H1 (cell line): ENCODE measurements at regions not wholly inside any gene's neighbourhood (a gene's known extent, or its start where the extent isn't known, plus 50 kb on each side); places are given as distances from the start of the nearest gene placed in this dataset.

Experiments
- E2F6 ChIP-seq: IDR thresholded peaks from 2 replicates; pipeline ENCODE4 v1.6.1; 2012; ENCODE audit warnings: inconsistent platforms
- EGR1 ChIP-seq: IDR thresholded peaks from 2 replicates; pipeline ENCODE4 v1.6.1; 2011; ENCODE audit warnings: low read depth, low read length, borderline replicate concordance
- JUN ChIP-seq: IDR thresholded peaks from 2 replicates; pipeline ENCODE4 v1.6.1; 2011; ENCODE audit warnings: low read depth, mild to moderate bottlenecking, improper control_type of control experiment, low read length
- NANOG ChIP-seq: IDR thresholded peaks from 2 replicates; pipeline ENCODE4 v1.6.1; 2011; ENCODE audit warnings: low read length, low read depth, mild to moderate bottlenecking, inconsistent platforms; ENCODE audit not compliant: insufficient read depth, poor library complexity, severe bottlenecking
- NRF1 ChIP-seq: IDR thresholded peaks from 2 replicates; pipeline ENCODE4 v1.6.1; 2011; ENCODE audit warnings: mild to moderate bottlenecking, low read depth, low read length, improper control_type of control experiment
- TF ChIP-seq, protein P1 (sequence below): fragments of 300-600 bp; sonication (generic); IDR thresholded peaks from 2 replicates; pipeline ENCODE4 v1.7.1; 2012; ENCODE audit warnings: low read length, moderate library complexity, mild to moderate bottlenecking, inconsistent platforms; ENCODE audit not compliant: insufficient replicate concordance

DNA sequence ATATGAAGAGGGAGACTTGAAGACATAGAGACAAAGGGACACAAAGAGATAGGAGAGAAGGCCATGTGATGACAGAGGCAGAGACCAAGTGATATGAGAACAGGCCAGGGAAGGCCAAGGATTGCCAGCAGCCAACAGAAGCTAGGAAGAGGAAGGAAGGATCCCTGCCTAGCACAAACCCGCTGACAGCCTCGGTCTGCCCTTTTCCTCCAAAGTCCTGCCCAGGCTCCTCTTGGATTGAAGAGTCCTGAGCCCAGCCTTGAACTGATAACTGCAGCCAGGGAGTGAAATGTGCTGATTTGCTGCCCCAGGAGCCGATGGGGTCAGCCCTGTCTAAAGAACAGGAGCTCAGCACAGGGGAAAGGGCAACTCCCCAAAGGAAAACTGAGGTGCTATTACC is 76.6 kb downstream of the MCFD2 start (continued):
- TF ChIP-seq, protein P1, sequence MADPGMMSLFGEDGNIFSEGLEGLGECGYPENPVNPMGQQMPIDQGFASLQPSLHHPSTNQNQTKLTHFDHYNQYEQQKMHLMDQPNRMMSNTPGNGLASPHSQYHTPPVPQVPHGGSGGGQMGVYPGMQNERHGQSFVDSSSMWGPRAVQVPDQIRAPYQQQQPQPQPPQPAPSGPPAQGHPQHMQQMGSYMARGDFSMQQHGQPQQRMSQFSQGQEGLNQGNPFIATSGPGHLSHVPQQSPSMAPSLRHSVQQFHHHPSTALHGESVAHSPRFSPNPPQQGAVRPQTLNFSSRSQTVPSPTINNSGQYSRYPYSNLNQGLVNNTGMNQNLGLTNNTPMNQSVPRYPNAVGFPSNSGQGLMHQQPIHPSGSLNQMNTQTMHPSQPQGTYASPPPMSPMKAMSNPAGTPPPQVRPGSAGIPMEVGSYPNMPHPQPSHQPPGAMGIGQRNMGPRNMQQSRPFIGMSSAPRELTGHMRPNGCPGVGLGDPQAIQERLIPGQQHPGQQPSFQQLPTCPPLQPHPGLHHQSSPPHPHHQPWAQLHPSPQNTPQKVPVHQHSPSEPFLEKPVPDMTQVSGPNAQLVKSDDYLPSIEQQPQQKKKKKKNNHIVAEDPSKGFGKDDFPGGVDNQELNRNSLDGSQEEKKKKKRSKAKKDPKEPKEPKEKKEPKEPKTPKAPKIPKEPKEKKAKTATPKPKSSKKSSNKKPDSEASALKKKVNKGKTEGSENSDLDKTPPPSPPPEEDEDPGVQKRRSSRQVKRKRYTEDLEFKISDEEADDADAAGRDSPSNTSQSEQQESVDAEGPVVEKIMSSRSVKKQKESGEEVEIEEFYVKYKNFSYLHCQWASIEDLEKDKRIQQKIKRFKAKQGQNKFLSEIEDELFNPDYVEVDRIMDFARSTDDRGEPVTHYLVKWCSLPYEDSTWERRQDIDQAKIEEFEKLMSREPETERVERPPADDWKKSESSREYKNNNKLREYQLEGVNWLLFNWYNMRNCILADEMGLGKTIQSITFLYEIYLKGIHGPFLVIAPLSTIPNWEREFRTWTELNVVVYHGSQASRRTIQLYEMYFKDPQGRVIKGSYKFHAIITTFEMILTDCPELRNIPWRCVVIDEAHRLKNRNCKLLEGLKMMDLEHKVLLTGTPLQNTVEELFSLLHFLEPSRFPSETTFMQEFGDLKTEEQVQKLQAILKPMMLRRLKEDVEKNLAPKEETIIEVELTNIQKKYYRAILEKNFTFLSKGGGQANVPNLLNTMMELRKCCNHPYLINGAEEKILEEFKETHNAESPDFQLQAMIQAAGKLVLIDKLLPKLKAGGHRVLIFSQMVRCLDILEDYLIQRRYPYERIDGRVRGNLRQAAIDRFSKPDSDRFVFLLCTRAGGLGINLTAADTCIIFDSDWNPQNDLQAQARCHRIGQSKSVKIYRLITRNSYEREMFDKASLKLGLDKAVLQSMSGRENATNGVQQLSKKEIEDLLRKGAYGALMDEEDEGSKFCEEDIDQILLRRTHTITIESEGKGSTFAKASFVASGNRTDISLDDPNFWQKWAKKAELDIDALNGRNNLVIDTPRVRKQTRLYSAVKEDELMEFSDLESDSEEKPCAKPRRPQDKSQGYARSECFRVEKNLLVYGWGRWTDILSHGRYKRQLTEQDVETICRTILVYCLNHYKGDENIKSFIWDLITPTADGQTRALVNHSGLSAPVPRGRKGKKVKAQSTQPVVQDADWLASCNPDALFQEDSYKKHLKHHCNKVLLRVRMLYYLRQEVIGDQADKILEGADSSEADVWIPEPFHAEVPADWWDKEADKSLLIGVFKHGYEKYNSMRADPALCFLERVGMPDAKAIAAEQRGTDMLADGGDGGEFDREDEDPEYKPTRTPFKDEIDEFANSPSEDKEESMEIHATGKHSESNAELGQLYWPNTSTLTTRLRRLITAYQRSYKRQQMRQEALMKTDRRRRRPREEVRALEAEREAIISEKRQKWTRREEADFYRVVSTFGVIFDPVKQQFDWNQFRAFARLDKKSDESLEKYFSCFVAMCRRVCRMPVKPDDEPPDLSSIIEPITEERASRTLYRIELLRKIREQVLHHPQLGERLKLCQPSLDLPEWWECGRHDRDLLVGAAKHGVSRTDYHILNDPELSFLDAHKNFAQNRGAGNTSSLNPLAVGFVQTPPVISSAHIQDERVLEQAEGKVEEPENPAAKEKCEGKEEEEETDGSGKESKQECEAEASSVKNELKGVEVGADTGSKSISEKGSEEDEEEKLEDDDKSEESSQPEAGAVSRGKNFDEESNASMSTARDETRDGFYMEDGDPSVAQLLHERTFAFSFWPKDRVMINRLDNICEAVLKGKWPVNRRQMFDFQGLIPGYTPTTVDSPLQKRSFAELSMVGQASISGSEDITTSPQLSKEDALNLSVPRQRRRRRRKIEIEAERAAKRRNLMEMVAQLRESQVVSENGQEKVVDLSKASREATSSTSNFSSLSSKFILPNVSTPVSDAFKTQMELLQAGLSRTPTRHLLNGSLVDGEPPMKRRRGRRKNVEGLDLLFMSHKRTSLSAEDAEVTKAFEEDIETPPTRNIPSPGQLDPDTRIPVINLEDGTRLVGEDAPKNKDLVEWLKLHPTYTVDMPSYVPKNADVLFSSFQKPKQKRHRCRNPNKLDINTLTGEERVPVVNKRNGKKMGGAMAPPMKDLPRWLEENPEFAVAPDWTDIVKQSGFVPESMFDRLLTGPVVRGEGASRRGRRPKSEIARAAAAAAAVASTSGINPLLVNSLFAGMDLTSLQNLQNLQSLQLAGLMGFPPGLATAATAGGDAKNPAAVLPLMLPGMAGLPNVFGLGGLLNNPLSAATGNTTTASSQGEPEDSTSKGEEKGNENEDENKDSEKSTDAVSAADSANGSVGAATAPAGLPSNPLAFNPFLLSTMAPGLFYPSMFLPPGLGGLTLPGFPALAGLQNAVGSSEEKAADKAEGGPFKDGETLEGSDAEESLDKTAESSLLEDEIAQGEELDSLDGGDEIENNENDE = no peak
- no peak for TF ChIP-seq EGR1
- no peak for TF ChIP-seq NANOG
- TF ChIP-seq E2F6 = no peak
- TF ChIP-seq NRF1 = no peak
- no peak for TF ChIP-seq JUN
- TF ChIP-seq, all 59 proteins: peak for 0
